Hippocampal formation (tissue), 2 donors: ENCODE measurements at regions not wholly inside any gene's neighbourhood (a gene's known extent, or its start where the extent isn't known, plus 50 kb on each side); places are given as distances from the start of the nearest gene placed in this dataset.

Experiments used
- DNase-seq, 2 donors: peaks; one replicate each; lab custom pipeline; 2025; lab: John Stamatoyannopoulos, UW

DNA sequence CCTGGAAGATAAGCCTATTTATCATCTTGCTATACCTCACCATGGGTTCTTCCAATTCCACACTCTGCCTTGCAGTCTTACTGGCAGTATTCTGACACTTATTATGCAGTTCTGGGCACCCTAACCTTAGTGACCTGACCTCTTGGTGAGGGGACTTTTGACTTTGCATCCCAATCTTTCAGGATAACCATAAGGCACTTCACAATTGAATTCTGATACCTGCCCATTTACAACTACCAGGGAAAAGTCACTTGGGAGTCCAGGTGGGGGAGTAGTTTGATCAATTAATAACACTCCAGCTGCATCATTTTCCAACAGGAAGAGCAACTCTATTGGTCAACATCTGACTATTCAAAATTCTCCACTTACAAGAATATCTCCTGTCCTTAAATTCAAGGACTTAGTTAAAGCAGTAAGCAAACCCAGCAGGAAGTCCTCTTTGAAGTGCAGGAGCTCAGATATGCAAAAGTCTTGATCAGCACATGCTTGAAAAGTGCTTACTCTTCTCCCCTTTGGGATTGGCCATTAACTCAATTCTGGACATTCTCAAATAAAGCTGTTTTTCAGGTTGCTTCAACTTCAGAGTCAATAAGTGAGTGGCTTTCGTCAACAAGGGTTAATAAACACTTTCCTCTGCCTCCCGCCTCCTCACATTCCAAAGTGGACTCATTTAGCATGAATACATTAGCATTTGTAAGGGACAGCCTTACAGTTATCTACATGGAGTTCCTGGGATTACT is 177.4 kb upstream of the NRIP1 start:
- DNase-seq = no peak

GRCh38 chr21:15242906-15243305 is 178.1 kb upstream of the NRIP1 start:
- no peak for DNase-seq

DNA sequence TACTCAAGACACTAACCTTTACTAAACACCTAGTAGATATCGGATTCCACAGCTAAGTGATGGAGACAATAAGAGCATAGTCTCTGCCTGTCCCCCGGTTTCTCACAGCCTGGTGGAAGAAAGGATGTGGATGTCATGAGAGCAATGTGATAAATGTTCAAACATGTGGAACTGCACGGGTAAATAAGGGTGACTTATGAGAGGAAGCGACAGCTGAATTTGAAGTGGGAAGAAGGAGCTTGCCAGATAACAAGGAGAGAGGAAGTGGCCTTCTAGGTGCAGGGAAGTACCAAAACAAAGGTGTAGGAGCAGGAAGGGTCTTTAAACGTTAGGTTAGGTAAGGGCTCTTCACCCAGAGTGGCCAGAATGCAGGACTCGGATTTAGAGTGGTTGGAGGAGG is 178.6 kb upstream of the NRIP1 start:
- DNase-seq = no peak

- no peak for DNase-seq
Observed at GRCh38 chr21:15247613-15248012, 182.8 kb upstream of the NRIP1 start.

DNA sequence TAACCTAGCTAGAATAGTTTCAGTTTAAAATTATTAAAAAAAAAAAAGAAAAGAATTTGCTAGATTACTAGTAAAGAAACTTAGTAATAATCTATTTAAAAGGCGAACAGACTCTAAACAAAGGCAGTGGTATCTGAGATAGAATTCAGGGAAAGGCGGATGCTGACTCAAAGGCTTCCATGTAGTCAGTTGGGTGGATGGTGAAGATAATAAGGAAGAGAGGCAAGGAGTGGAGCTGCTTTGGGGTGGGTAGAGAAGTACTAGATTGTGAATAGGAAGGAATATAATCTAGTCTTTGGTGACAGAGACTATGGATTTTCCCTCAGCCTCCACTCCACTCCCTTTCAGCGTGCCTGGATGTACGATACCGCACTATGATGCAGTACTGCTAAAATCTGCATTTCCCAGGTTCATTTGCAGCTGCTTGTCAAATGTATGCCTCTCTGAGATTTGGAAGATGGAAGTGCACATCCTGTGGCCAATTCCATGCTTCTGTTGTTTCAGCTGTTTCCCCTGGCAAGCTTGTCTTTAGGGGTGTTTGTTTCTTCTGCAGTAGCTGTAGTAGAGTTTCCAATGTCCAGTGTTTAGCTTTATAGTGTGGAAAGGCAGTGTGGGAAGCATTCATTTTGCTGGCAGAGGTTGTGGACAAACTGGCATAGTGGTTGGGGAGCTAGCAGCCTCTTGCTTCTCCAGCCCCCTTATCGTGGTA is 184.6 kb upstream of the NRIP1 start:
- no peak for DNase-seq

DNA sequence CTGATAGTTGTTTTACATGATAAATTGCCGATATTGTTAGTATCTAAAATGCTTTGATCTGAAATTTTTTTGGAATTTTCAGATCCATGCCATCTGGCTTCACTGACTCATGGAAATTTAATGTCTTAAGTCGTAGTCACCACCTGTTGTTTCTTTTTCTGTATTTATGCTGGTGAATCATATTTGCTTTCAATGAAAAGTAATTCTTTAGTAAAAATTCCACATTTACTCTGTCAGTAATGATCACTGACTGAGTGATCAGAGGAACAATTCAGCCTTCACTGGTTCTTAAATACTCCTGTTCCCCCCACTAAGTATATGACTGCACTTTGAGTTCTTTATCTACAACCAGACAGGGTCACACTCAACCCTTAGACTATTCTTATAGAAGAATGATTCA is 185.6 kb upstream of the NRIP1 start:
- DNase-seq = no peak

DNA sequence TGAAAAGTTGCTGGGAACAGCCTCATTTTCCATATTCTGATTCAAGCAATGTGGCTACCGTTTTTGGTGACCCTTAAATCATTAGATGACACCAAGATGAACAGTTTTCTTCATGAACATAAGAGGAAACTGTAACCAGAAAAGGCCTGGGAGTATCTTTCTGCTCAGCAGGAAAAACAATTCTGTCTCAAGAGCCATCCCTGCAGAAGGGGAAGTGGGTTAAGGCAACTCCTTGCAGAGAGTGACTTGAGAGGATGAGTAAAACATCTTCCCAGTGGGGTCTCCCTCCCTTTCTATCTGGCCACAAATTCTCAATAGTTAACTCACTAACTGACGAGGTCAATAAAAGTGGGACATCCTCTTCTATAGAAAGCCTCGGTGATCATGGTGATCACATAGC is 187.6 kb upstream of the NRIP1 start:
- no peak for DNase-seq

DNA sequence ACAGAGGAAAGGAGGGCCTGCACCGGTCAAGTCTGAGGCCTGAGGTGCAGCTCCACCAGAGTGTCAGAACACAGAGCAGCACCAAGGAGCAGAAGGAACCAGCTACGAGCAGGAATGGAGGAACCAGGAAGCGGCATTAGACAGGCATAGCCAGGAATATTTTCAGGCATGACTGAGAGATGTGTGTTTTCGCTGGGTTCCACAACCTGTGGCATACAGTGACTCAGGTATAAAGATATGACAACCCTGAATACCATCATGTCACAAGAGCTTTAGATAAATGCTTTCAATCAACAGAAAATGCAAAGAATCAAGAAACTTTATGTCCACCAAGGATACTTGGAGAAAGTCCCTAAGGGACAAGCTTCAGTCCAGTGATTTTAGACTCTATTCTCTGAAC is 189.3 kb upstream of the NRIP1 start:
- DNase-seq = no peak

GRCh38 chr21:15255261-15255660 is 190.5 kb upstream of the NRIP1 start:
- DNase-seq = no peak

GRCh38 chr21:15255763-15256162 is 191.0 kb upstream of the NRIP1 start:
- peak in 1 of 2 donors; percentile 5 for DNase-seq

DNA sequence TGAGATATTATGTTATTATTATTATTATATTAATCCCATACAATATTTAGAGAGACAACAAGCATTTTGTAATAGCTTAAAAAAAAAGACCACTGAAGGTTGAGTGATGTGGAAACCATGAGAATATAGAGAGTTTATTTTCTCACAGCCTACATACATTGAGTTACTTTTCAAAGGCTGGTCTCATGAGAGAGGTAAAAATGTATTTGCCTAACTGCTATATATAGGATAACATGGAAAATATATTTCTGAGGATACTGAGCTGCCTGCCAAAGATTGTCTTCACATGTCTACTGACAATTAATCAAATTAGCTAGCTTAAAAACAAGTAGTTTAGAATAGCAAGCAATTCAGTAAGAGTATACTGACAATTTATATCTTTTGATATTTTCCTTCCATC is 192.2 kb upstream of the NRIP1 start:
- DNase-seq = no peak

DNA sequence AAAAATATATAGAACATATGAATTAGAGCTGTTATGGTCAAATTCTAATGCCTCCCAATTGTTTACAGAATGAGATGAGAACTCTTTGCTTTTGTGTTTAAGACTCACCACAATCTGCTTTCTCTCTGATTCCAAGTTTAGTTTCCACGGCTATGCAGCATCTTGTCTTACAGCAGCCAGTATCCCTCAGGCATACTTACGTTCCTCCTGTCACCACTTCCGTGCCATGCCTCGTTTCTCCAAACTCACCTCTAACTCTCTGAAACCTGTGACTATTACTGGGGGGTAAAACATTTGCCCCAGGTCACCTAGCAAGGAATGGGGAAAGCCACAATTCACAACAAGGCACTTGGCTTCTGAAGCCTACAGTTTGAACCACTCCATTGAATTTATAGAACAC is 192.8 kb upstream of the NRIP1 start:
- DNase-seq = no peak

GRCh38 chr21:15259824-15260223 is 195.0 kb upstream of the NRIP1 start:
- no peak for DNase-seq

DNA sequence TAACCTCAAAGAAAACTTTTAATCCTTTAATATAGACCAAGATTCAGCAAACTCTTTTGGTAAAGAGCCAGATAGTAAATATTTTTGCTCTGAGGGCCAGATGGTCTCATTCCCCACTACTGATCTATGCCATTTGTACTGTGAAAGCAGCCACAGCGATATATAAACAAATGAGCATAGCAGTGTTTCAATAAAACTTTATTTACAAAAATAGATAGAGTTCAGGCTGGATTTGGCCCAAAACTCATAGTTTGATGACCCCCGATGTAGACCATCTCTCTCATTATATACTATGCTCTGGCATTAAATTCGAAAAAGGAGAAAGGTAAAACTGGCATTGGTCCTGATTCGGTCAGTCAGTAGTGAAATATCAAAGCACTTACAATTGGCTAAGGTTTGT is 195.8 kb upstream of the NRIP1 start:
- no peak for DNase-seq

- no peak for DNase-seq
Observed at GRCh38 chr21:15264084-15264665, 199.4 kb upstream of the NRIP1 start.

DNA sequence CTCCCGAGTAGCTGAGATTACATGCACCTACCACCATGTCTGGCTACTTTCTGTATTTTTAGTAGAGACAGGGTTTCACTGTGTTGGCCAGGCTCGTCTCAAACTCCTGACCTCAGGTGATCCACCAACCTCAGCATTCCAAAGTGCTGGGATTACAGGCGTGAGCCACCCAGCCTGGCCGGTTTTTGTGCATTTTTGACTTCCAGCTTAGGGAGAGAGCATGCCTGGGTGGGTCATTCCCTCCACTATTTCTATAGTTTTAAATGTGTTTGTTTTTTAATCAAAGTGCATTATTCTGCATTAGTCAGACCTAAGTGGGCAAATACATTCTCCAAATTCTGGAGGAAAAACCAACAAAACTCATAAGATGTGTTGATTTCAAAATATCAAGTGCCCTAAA is 207.4 kb upstream of the NRIP1 start:
- no peak for DNase-seq

GRCh38 chr21:15272591-15272990 is 207.8 kb upstream of the NRIP1 start:
- DNase-seq = no peak

DNA sequence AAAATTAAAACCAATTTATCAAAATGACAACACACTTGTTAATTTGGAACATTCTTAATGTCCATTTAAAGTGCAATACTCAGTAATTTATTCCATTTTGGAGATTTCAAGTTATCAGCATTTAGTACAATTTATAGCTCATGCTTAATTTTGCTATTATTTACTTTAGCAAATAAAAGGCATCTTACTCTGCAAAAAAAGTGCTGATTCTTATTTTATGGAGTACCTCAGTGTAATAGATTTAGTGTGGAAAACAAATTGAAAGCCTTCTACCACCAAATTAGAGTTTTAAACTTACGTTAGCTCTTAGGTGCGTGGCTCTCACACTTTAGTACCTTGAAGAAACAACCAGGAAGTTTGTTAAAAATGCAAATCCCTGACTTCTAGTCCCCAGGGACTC is 208.4 kb upstream of the NRIP1 start:
- DNase-seq = no peak

- DNase-seq = no peak
Observed at GRCh38 chr21:15274701-15275485, 210.1 kb upstream of the NRIP1 start.

- no peak for DNase-seq
Observed at GRCh38 chr21:15275615-15276235, 210.9 kb upstream of the NRIP1 start.

GRCh38 chr21:15276243-15276642 is 211.4 kb upstream of the NRIP1 start:
- DNase-seq = no peak

GRCh38 chr21:15277466-15277865 is 212.7 kb upstream of the NRIP1 start:
- no peak for DNase-seq
